HG02571 (cell line): ENCODE measurements at regions not wholly inside any gene's neighbourhood (a gene's known extent, or its start where the extent isn't known, plus 50 kb on each side); places are given as distances from the start of the nearest gene placed in this dataset.
"Not testable (repeated sequence)": the region's sequence is repeated elsewhere in the genome, so short reads cannot be mapped to it uniquely, and the experiment has no call there.

Experiments
- ATAC-seq: cut with Tn5 transposase; IDR thresholded peaks from one replicate; pipeline ENCODE4 v1.9.1; 2021; ENCODE audit warnings: mild to moderate bottlenecking, moderate library complexity; ENCODE audit not compliant: unreplicated experiment

DNA sequence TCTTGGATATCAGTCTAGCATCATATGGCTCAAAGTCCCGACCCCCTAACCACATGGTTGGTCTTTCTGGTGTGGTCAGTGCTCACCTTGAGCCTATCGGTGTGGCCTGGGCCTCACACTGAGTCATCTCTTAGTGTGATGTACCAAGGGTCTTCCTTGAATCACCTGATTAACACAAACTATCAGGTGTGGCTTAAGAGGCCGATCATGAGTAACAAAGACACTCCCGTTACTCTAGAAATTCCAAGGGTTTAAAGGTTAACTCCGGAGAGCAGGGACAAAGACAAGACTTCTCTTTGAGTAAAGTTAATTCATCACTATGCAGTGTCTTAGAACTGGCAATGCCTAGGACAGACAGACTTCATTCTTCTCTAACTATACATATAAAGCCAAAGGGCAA, 52.3 kb upstream of the ARMC3 start:
- ATAC-seq, result no peak

DNA sequence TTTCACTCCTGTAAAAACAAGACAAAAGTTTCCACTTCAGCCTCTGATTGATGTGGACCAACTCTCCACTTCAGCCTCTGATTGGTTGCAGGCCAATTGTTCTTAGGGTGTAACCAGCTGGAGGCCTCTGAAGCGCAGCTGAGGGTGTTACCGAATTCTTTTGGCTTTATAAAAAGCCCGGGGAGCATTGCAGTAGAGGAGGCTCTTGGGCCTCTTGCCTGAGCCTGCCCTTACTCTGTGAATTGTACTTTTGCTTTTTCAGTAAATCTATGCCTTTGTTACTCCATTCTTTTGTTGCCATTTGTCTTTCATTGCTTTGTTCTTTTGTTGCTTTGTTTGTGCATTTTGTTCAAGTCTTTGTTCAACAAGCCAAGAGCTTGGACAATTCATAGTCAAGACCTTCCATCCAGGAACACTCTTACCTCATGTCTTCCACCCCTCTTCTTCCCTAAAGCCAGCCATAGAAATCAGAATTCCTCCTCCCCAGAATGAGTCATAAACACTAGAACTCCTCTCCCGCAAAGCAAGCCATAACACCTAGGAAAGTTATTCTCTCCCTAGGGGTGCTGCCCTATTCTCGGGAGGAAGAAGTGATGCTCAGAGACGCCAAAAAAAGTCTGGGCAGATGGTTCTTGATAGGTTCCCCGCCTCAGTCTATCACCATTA, 53.5 kb upstream of the ARMC3 start:
- no peak for ATAC-seq

GRCh38 chr10:22856444-22857074, 71.3 kb upstream of the ARMC3 start:
- peak; percentile 92 for ATAC-seq

GRCh38 chr10:22854935-22855421, 72.9 kb upstream of the ARMC3 start:
- no peak for ATAC-seq

DNA sequence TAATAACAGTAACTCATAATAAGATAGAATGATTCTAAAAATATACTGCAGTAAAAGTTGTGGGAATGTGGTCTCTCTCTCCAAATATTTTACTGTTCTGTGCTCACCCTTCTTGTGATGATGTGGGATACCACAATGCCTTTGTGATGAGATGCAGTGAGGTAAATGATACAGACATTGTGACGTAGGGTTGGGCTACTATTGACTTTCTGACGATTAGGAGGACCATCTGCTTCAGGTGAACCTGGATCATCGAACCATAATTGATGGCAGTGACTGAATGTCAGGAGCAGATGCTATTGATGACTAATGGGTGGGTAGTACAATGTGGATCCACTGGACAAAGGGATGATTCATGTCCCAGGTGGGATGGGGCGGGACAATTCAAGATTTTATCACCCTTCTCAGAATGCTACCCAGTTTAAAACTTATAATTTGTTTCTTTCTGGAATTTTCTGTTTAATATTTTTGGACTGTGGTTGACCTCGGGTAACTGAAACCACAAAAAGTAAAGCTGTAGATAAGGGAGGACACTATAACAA, 73.9 kb upstream of the ARMC3 start:
- ATAC-seq, result no peak

DNA sequence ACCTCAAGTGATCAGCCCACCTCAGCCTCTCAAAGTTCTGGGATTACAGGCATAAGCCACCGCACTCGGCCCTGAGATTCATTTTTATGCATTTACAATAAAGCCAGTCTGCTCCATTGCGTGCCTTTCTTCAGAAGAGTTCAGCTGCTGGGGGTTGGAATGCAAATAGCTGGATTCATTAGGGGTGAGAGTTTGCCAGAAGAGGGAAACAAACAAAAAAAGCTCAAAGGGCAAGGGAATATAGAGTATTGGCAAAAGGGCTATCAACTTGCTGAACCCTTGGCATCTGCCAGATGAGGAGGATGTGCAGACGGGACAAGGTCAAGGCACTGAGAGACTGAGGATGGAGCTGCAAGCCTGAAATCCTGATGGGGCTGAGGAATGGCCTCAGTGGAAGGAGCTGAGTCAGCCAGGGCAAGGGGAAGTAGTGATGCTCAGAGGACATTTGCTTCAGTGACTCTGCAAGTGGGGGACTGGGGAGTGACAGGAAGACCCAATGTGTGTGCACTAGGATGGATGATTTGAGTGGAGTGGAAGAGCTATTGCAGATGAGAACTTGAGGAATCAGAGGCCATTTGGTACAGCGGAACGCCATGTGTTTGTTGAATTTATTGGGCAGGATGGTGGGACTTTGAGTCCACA, 75.0 kb upstream of the ARMC3 start:
- ATAC-seq, result no peak

DNA sequence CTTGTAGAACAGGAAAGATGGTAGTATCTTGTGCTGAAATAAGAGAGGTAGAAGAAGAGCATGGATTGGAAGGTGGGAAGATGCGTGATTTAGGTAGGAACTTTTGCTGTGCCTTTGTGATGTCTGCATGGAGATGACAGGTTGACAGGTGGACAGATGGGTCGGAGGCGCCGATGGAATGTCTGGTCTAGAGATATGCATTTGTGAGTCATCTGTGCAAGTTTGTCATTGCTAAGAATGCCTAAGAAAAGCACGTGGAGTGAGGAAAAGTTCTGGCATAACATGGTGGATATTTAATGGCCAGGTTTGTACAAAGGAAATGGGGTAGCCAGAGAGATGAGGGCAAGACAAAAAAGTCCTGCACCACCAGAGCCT, 76.0 kb upstream of the ARMC3 start:
- no peak for ATAC-seq

DNA sequence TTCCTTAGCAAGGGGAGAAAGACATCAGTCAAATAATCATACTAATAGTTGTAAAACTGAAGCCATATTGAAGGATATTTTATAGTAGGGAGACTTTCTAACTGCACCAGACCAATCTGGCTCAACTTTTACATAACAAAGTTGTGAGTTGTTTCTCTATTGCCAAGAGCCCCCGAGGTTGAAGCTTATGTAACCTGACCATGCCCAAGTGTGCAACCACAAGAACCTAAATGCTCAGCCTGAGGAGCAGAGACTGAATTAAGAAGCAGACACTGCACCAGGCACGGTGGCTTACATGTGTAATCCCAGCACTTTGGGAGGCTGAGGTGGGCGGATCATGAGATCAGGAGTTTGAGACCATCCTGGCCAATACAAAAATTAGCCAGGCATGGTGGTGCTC, 77.3 kb upstream of the ARMC3 start:
- ATAC-seq, result no peak

DNA sequence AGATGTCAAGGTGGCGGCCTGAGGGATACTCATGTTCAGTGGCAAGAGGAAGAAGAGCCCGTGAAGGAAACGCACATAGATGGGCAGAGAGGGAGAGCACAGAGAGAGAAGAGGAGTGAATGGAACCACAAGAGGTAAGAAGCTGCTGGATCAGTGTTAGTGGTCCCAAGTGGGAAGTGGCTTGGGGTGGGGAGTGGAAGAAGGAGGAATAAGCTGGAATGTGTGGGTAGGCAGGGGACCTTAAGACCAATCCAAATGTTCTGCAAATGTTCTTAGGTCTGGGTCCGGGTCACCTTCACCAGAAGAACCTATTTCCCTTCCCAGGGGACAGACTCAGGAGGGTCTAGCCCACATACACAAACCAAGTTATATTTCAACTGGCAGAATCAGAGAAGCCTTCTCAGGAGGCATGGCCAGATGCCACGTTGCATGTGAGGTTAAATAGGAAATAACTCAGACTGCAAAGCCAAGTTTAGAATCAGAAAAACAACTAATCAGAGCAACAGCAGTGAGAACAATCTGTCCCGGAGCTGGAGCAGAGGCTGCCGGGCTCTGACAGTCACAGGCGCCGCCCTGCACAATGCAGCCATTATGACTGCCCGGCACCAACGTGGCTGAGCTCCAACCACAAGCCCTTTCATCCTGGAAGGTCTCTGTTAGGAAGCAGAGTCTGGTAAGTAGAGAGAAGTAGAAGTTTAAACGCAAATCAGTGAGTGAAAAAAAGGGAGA, 78.6 kb upstream of the ARMC3 start:
- ATAC-seq, result no peak

DNA sequence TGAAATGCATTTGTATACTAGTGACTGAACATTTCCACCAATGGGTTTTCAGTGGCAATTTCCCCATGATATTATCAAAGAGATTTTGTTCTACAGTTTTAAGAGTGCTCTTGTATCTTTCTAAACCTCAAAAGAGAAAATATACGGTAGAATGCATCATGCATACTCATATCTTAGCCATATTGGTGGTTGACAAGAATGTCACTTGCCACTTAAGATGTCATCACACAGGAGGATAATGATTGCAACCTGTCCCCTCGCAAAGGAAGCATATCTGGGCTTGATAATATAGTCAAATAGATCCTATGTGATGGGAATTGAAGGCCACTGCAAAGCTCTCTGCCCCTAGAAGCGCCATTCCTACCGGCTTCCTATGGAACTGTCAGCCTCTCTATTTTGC, 79.3 kb upstream of the ARMC3 start:
- no peak for ATAC-seq

- ATAC-seq, result no peak
Measured at GRCh38 chr10:22846294-22846693, 81.6 kb upstream of the ARMC3 start.

DNA sequence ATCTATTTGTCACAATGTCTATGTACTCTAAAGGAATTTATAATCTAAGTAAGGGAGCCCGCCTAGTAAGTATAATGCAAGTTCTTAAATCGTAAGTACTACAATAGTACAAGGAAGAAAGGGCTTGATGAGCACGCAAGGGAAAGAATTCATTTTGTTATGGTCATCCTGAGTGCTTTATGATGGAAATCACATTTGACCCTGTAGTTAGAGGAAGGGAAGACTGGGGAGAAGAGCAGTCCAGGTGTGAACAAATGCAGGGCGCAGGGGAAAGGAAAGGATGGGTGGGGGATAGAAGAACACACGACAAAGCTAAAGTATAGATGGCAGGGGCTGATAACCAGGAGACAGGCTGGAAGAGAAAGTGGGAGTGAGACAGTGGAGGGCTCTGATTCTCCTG, 88.2 kb upstream of the ARMC3 start:
- ATAC-seq, result no peak

DNA sequence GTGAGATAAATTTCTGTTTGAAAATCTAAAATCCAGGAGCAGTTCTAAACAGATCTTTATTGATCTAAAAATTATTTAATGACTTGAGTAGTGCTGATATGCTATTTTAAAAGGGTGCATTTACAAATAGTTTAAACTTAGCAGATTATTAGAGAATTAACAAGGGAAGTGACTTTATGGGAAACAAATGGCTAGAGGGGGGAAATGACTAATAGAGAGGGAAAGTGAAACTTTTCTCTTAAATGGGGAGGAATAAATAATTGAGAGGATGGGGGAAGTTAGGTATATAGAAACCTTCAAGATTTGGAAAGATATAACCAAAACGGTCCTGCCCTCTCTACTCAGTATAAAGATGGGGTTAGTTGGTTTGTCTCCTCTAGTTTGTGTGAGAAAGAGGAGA, 90.1 kb upstream of the ARMC3 start:
- ATAC-seq, result no peak

GRCh38 chr10:22837351-22837750, 90.5 kb upstream of the ARMC3 start:
- no peak for ATAC-seq

DNA sequence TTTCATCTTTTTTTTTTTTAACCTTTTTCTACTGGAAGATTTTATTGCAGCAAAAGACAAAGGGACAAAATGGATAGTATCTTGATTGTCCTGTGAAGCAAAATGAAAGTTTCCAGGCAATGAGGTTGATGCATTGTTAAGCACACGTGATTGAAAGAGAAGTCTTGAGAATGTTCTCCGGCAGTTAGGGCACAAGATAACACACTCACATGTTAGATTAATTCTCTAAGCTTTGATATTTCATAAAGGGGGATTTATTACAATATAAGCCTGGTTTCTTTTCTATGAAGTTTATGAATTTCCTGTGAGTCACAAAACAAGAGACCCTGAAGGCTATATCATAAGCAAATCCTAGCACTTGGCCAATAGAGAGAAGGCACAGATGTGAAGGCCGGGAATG, 93.4 kb upstream of the ARMC3 start:
- no peak for ATAC-seq

- no peak for ATAC-seq
Measured at GRCh38 chr10:22833781-22834180, 94.1 kb upstream of the ARMC3 start.

DNA sequence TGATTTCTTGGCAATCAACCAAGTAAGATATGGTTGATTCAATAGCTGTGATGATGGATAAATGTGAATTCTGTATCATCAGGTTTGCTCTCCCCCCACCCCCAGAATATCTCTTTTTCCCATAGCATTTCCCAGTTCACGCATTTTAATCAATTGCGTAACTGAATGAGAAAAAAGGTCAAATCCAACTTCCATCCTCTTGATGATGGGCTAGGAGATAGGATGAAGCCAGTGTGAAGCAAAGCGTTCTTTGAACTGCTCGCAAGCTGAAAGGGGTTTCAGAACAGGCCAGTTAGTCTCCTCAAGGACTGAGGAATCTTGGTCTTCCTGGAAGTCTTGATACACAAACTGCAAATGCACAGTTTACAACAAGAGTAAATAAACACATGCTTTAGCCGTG, 94.5 kb upstream of the ARMC3 start:
- ATAC-seq, result no peak

GRCh38 chr10:22832851-22833250, 95.0 kb upstream of the ARMC3 start:
- no peak for ATAC-seq

DNA sequence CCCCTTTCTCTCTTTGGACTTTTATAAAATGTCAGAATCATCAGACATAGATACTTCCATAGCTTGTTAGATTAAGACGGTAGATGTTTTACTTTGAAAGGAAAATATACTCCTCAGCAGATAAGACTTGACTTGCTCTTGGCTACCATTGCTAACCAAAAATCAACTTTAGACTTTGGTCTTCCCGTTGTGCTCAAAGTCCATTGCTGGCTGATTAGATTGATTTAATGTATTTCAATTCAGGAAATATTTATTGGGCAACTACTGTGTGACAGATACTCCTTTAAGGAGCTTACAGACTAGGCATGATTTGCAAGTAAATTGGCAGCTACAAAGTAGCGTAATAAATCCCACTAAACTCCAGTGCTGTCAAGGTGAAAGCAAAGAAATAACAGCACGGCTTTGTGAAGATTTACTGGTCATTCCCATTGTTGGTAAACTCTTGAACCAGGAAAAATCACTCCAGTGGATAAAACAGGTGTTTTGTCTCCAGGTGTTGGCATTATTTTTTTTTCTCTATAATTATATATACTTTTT, 95.7 kb upstream of the ARMC3 start:
- ATAC-seq, result no peak

- no peak for ATAC-seq
Measured at GRCh38 chr10:22831586-22831985, 96.3 kb upstream of the ARMC3 start.

DNA sequence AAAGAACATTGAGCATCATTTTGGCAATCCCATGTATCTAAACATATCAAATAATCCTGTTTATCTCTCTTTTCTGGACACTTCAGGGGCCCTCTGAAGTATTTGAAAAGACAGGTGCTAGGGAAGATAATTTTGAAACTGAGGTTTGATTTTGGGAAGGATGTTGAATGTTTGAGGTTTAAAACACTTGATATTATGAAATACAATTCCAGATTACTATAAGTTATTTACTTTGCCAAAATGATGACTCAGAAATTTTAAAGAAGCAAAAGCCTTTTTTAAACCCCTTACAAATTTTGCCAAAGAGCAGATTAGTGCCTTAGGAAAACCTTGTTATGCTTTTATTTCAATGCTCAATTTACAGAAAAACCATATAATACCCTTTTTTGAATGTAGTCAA, 99.1 kb upstream of the ARMC3 start:
- ATAC-seq, result not testable (repeated sequence)
